ENCODE measurements at regions not wholly inside any gene's neighbourhood (a gene's known extent, or its start where the extent isn't known, plus 50 kb on each side); places are given as distances from the start of the nearest gene placed in this dataset.
"Not testable (repeated sequence)": the region's sequence is repeated elsewhere in the genome, so short reads cannot be mapped to it uniquely, and the experiment has no call there.

- POLR2A ChIA-PET: no interaction called here
- Mint-ChIP-seq H3K27ac (no peak overlapping the region), H3K27me3 (peaks cover 50% of the 10 kb centered on the region), H3K9me3 (ENCODE audit: insufficient read depth) (no peaks in the 10 kb centered on the region), H3K4me1 (no peaks in the 10 kb centered on the region), H3K4me3 (no peak overlapping the region)
- CTCF ChIA-PET: no interaction called here
- H3K4me1 ChIP-seq (ENCODE audit: control insufficient read depth in 2 of 2, insufficient read depth in 2 of 2, low read length in 2 of 2): no peaks in the 10 kb centered on the region
- intact Hi-C loops (cut with micrococcal nuclease): no loop called here
- no CpG with 5 or more reads among the region's 4 CpGs for WGBS (ENCODE audit: insufficient coverage)
- no peak overlapping the region for H3K27ac ChIP-seq (ENCODE audit: low read length in 2 of 2)
- DNase-seq: no peak
- no peak for TF ChIP-seq CTCF (IDR thresholded peaks at IDR 0.05)
- TF ChIP-seq EZH2 (IDR thresholded peaks at IDR 0.05; ENCODE audit: borderline replicate concordance, insufficient read depth, low read depth, low read length, poor library complexity, severe bottlenecking): no peak
- peaks cover 0 to 12% (median 5%) of the 10 kb centered on the region in 4 experiments for H3K27me3 ChIP-seq (replicated peaks in 1 of 4; ENCODE audit: control extremely low read depth in 1 of 4, control insufficient read depth in 3 of 4, insufficient read depth in 4 of 4, low read length in 3 of 4)
- H3K4me2 ChIP-seq (replicated peaks; ENCODE audit: low read depth, low read length, poor library complexity, severe bottlenecking): no peak overlapping the region
- ATAC-seq (ENCODE audit: low read depth): no peak
- H3K4me3 ChIP-seq (ENCODE audit: control extremely low read depth in 1 of 5, extremely low read depth in 1 of 5, insufficient read depth in 1 of 5, low read depth in 2 of 5, low read length in 4 of 5): no peak overlapping the region
- no peak overlapping the region for H3K9ac ChIP-seq (ENCODE audit: low read length)
- H2AFZ ChIP-seq (ENCODE audit: insufficient read depth, low read depth, low read length, poor library complexity, severe bottlenecking): no peak overlapping the region
- H3K79me2 ChIP-seq (ENCODE audit: control insufficient read depth, insufficient read depth, low read length): no peaks in the 10 kb centered on the region
- H4K20me1 ChIP-seq (ENCODE audit: control insufficient read depth, insufficient read depth, low read length, poor library complexity, severe bottlenecking): no peaks in the 10 kb centered on the region
- H3K36me3 ChIP-seq (replicated peaks in 1 of 2; ENCODE audit: control extremely low read depth in 1 of 2, control insufficient read depth in 1 of 2, extremely low read depth in 1 of 2, insufficient read depth in 2 of 2, low read length in 1 of 2): no peaks in the 10 kb centered on the region
- no peaks in the 10 kb centered on the region for H3K9me3 ChIP-seq (ENCODE audit: control extremely low read depth in 1 of 3, control insufficient read depth in 2 of 3, insufficient read depth in 1 of 3, low read length in 2 of 3)
Observed at GRCh38 chr2:95700519-95700918, 108.7 kb downstream of the TRIM43 start.

- POLR2A ChIA-PET: no interaction called here
- Histone ChIP-seq H3K27ac (ENCODE audit: low read length in 2 of 2) (no peak overlapping the region), H3K9me3 (ENCODE audit: control extremely low read depth in 1 of 3, control insufficient read depth in 2 of 3, insufficient read depth in 1 of 3, low read length in 2 of 3) (no peaks in the 10 kb centered on the region), H3K36me3 (replicated peaks in 1 of 2; ENCODE audit: control extremely low read depth in 1 of 2, control insufficient read depth in 1 of 2, extremely low read depth in 1 of 2, insufficient read depth in 2 of 2, low read length in 1 of 2) (no peaks in the 10 kb centered on the region), H2AFZ (ENCODE audit: insufficient read depth, low read depth, low read length, poor library complexity, severe bottlenecking) (no peak overlapping the region), H4K20me1 (ENCODE audit: control insufficient read depth, insufficient read depth, low read length, poor library complexity, severe bottlenecking) (no peaks in the 10 kb centered on the region), H3K79me2 (ENCODE audit: control insufficient read depth, insufficient read depth, low read length) (no peaks in the 10 kb centered on the region), H3K4me1 (ENCODE audit: control insufficient read depth in 2 of 2, insufficient read depth in 2 of 2, low read length in 2 of 2) (no peaks in the 10 kb centered on the region), H3K27me3 (replicated peaks in 1 of 4; ENCODE audit: control extremely low read depth in 1 of 4, control insufficient read depth in 3 of 4, insufficient read depth in 4 of 4, low read length in 3 of 4) (peaks cover 0 to 12% (median 3%) of the 10 kb centered on the region in 4 experiments), H3K4me3 (ENCODE audit: control extremely low read depth in 1 of 5, extremely low read depth in 1 of 5, insufficient read depth in 1 of 5, low read depth in 2 of 5, low read length in 4 of 5) (no peak overlapping the region), H3K9ac (ENCODE audit: low read length) (no peak overlapping the region), H3K4me2 (replicated peaks; ENCODE audit: low read depth, low read length, poor library complexity, severe bottlenecking) (no peak overlapping the region)
- no peak for TF ChIP-seq CTCF (IDR thresholded peaks at IDR 0.05)
- no peak for TF ChIP-seq EZH2 (IDR thresholded peaks at IDR 0.05; ENCODE audit: borderline replicate concordance, insufficient read depth, low read depth, low read length, poor library complexity, severe bottlenecking)
- no CpG with 5 or more reads among the region's 7 CpGs for WGBS (ENCODE audit: insufficient coverage)
- DNase-seq (no peak), ATAC-seq (ENCODE audit: low read depth) (no peak)
- H3K4me3 Mint-ChIP-seq: no peak overlapping the region
- H3K27ac Mint-ChIP-seq: no peak overlapping the region
- H3K27me3 Mint-ChIP-seq: peaks cover 37% of the 10 kb centered on the region
- intact Hi-C loops (cut with micrococcal nuclease): no loop called here
- H3K9me3 Mint-ChIP-seq (ENCODE audit: insufficient read depth): no peaks in the 10 kb centered on the region
- H3K4me1 Mint-ChIP-seq: no peaks in the 10 kb centered on the region
- CTCF ChIA-PET: no interaction called here
Observed at GRCh38 chr2:95702471-95702870, 110.7 kb downstream of the TRIM43 start.

GRCh38 chr2:95707161-95707560 lies 115.4 kb downstream of the TRIM43 start:
- H3K4me3 ChIP-seq (ENCODE audit: control extremely low read depth in 1 of 5, extremely low read depth in 1 of 5, insufficient read depth in 1 of 5, low read depth in 2 of 5, low read length in 4 of 5); H3K27me3 ChIP-seq (replicated peaks in 1 of 4; ENCODE audit: control extremely low read depth in 1 of 4, control insufficient read depth in 3 of 4, insufficient read depth in 4 of 4, low read length in 3 of 4); H3K79me2 ChIP-seq (ENCODE audit: control insufficient read depth, insufficient read depth, low read length); H3K4me2 ChIP-seq (replicated peaks; ENCODE audit: low read depth, low read length, poor library complexity, severe bottlenecking); ATAC-seq (ENCODE audit: low read depth); POLR2A ChIA-PET; H3K9me3 ChIP-seq (ENCODE audit: control extremely low read depth in 1 of 3, control insufficient read depth in 2 of 3, insufficient read depth in 1 of 3, low read length in 2 of 3); intact Hi-C loops (cut with micrococcal nuclease); H3K4me1 Mint-ChIP-seq; H4K20me1 ChIP-seq (ENCODE audit: control insufficient read depth, insufficient read depth, low read length, poor library complexity, severe bottlenecking); H3K36me3 ChIP-seq (replicated peaks in 1 of 2; ENCODE audit: control extremely low read depth in 1 of 2, control insufficient read depth in 1 of 2, extremely low read depth in 1 of 2, insufficient read depth in 2 of 2, low read length in 1 of 2); DNase-seq; H3K27ac ChIP-seq (ENCODE audit: low read length in 2 of 2); H3K27ac Mint-ChIP-seq; CTCF ChIA-PET; H3K4me3 Mint-ChIP-seq; H3K4me1 ChIP-seq (ENCODE audit: control insufficient read depth in 2 of 2, insufficient read depth in 2 of 2, low read length in 2 of 2); H3K9ac ChIP-seq (ENCODE audit: low read length); H3K9me3 Mint-ChIP-seq (ENCODE audit: insufficient read depth); H2AFZ ChIP-seq (ENCODE audit: insufficient read depth, low read depth, low read length, poor library complexity, severe bottlenecking): not testable (repeated sequence)
- peaks cover 20% of the 10 kb centered on the region for H3K27me3 Mint-ChIP-seq
- WGBS (ENCODE audit: insufficient coverage): no CpG with 5 or more reads among the region's 2 CpGs
